OCI-LY1 (cell line): ENCODE measurements at regions not wholly inside any gene's neighbourhood (a gene's known extent, or its start where the extent isn't known, plus 50 kb on each side); places are given as distances from the start of the nearest gene placed in this dataset.

ENCODE experiments used
- H2AFZ ChIP-seq: fragments of 200-600 bp; sonication (generic), shearing (Covaris generic); 2 replicates; pipeline ENCODE4 v1.6.0; 2014; ENCODE audit warnings: antibody characterized with exemption, mild to moderate bottlenecking, low read length
- H3F3A ChIP-seq: fragments of 200-600 bp; sonication (generic), shearing (Covaris generic); 2 replicates; pipeline ENCODE4 v1.6.0; 2014; ENCODE audit warnings: mild to moderate bottlenecking, antibody characterized with exemption, low read length, moderate library complexity; ENCODE audit not compliant: insufficient read depth
- H3K27ac ChIP-seq: fragments of 200-600 bp; sonication (generic); 2 replicates; pipeline ENCODE4 v1.5.1; 2014; ENCODE audit warnings: low read length, mixed run types, mild to moderate bottlenecking, low read depth; ENCODE audit not compliant: poor library complexity, severe bottlenecking
- H3K27me3 ChIP-seq: fragments of 200-600 bp; sonication (generic); 2 replicates; pipeline ENCODE4 v1.6.0; 2014; ENCODE audit warnings: antibody characterized with exemption, mild to moderate bottlenecking, low read length, moderate library complexity; ENCODE audit not compliant: insufficient read depth
- H3K36me3 ChIP-seq: fragments of 200-600 bp; sonication (generic); 2 replicates; pipeline ENCODE4 v1.6.1; 2014; ENCODE audit warnings: mild to moderate bottlenecking, antibody characterized with exemption, low read length, moderate library complexity, mixed read lengths; ENCODE audit not compliant: insufficient read depth
- H3K4me1 ChIP-seq: fragments of 200-600 bp; sonication (generic); 2 replicates; pipeline ENCODE4 v1.5.1; 2014; ENCODE audit warnings: mild to moderate bottlenecking, low read length, moderate library complexity; ENCODE audit not compliant: insufficient read depth, severe bottlenecking
- H3K4me2 ChIP-seq: fragments of 200-600 bp; sonication (generic), shearing (Covaris generic); 2 replicates; pipeline ENCODE4 v1.6.1; 2014; ENCODE audit warnings: low read length
- H3K4me3 ChIP-seq: fragments of 200-600 bp; sonication (generic); 2 replicates; pipeline ENCODE4 v1.5.1; 2014; ENCODE audit warnings: low read length, low read depth, mild to moderate bottlenecking, mixed read lengths; ENCODE audit not compliant: poor library complexity, severe bottlenecking
- H3K79me2 ChIP-seq: fragments of 200-600 bp; shearing (Covaris generic); 2 replicates; pipeline ENCODE4 v1.6.1; 2016; ENCODE audit warnings: mixed run types, low read length, mixed read lengths; ENCODE audit not compliant: insufficient read depth
- H3K9ac ChIP-seq: fragments of 200-600 bp; sonication (generic), shearing (Covaris generic); 2 replicates; pipeline ENCODE4 v1.6.1; 2014; ENCODE audit warnings: mild to moderate bottlenecking, low read length, mixed read lengths
- H3K9me2 ChIP-seq: fragments of 200-600 bp; sonication (generic), shearing (Covaris generic); 2 replicates; pipeline ENCODE4 v1.6.1; 2014; ENCODE audit warnings: low read depth, mild to moderate bottlenecking, low read length, mixed read lengths
- H3K9me3 ChIP-seq: fragments of 200-600 bp; shearing (Covaris generic); 2 replicates; pipeline ENCODE4 v1.6.1; 2014; ENCODE audit warnings: low read length, mixed read lengths
- H4K20me1 ChIP-seq: fragments of 200-600 bp; sonication (generic), shearing (Covaris generic); 2 replicates; pipeline ENCODE4 v1.6.0; 2016; ENCODE audit warnings: mild to moderate bottlenecking, low read length; ENCODE audit not compliant: insufficient read depth
- CTCF ChIP-seq: fragments of 200-600 bp; sonication (generic), shearing (Covaris generic); IDR thresholded peaks from 2 replicates; pipeline ENCODE4 v1.5.1; 2017; ENCODE audit warnings: mild to moderate bottlenecking, antibody characterized with exemption, low read length, moderate library complexity, mixed read lengths
- EZH2 ChIP-seq: fragments of 200-600 bp; sonication (generic), shearing (Covaris generic); IDR thresholded peaks from 2 replicates; pipeline ENCODE4 v1.8.0; 2017; ENCODE audit warnings: borderline replicate concordance, mixed run types, mild to moderate bottlenecking, antibody characterized with exemption, low read length, moderate library complexity, mixed read lengths

GRCh38 chr3:104610730-104611652 lies 755.7 kb upstream of the ALCAM start:
- TF ChIP-seq CTCF (no peak), EZH2 (no peak)
- Histone ChIP-seq H3K9me3 (no peaks in the 10 kb centered on the region), H3F3A (no peaks in the 10 kb centered on the region), H3K27ac (no peak overlapping the region), H3K4me1 (no peaks in the 10 kb centered on the region), H3K79me2 (no peaks in the 10 kb centered on the region), H3K36me3 (no peaks in the 10 kb centered on the region), H2AFZ (no peak overlapping the region), H3K4me2 (no peak overlapping the region), H3K9ac (no peak overlapping the region), H3K27me3 (no peaks in the 10 kb centered on the region), H3K4me3 (no peak overlapping the region), H3K9me2 (no peaks in the 10 kb centered on the region), H4K20me1 (no peaks in the 10 kb centered on the region)

GRCh38 chr3:104612218-104612617 lies 754.5 kb upstream of the ALCAM start:
- H3K27me3 ChIP-seq, result no peaks in the 10 kb centered on the region
- H3K9ac ChIP-seq, result no peak overlapping the region
- no peaks in the 10 kb centered on the region for H3K9me3 ChIP-seq
- no peaks in the 10 kb centered on the region for H3K36me3 ChIP-seq
- no peaks in the 10 kb centered on the region for H3K9me2 ChIP-seq
- H4K20me1 ChIP-seq, result no peaks in the 10 kb centered on the region
- TF ChIP-seq CTCF (no peak), EZH2 (no peak)
- no peaks in the 10 kb centered on the region for H3K4me1 ChIP-seq
- H2AFZ ChIP-seq, result no peak overlapping the region
- H3K4me3 ChIP-seq, result no peak overlapping the region
- H3F3A ChIP-seq, result no peaks in the 10 kb centered on the region
- no peak overlapping the region for H3K27ac ChIP-seq
- no peak overlapping the region for H3K4me2 ChIP-seq
- H3K79me2 ChIP-seq, result no peaks in the 10 kb centered on the region

- Histone ChIP-seq H3K79me2 (no peaks in the 10 kb centered on the region), H3F3A (no peaks in the 10 kb centered on the region), H2AFZ (no peak overlapping the region), H3K27ac (no peak overlapping the region), H3K9me2 (no peaks in the 10 kb centered on the region), H3K4me3 (no peak overlapping the region), H3K9ac (no peak overlapping the region), H3K4me2 (no peak overlapping the region), H3K4me1 (no peaks in the 10 kb centered on the region), H3K27me3 (no peaks in the 10 kb centered on the region), H3K9me3 (no peaks in the 10 kb centered on the region), H3K36me3 (no peaks in the 10 kb centered on the region), H4K20me1 (no peaks in the 10 kb centered on the region)
- TF ChIP-seq CTCF, result no peak
- TF ChIP-seq EZH2, result no peak
These were observed 752.1 kb upstream of the ALCAM start for GRCh38 chr3:104614564-104614963.
